ENCODE measurements at regions not wholly inside any gene's neighbourhood (a gene's known extent, or its start where the extent isn't known, plus 50 kb on each side); places are given as distances from the start of the nearest gene placed in this dataset.
"Not testable (repeated sequence)": the region's sequence is repeated elsewhere in the genome, so short reads cannot be mapped to it uniquely, and the experiment has no call there.

GRCh38 chr7:128561116-128561722, 84.7 kb downstream of the METTL2B start:
- not testable (repeated sequence) for DNase-seq (ENCODE audit: insufficient read length, low spot score); FAIRE-seq

DNA sequence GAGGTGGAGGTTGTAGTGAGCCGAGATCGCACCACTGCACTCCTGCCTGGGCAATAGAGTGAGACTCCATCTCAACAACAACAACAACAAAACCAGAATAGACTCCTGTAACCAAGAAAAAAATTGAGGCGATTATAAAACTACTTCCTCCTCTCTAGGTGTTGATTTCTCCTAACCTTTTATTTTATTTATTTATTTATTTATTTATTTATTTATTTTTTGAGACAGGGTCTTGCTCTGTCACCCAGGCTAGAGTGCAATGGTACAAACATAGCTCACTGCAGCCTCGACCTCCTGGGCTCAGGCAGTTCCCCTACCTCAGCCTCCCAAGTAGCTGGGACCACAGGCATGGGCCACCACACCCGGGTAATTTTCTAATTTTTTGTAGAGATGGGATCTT, 86.2 kb downstream of the METTL2B start:
- not testable (repeated sequence) for FAIRE-seq

DNA sequence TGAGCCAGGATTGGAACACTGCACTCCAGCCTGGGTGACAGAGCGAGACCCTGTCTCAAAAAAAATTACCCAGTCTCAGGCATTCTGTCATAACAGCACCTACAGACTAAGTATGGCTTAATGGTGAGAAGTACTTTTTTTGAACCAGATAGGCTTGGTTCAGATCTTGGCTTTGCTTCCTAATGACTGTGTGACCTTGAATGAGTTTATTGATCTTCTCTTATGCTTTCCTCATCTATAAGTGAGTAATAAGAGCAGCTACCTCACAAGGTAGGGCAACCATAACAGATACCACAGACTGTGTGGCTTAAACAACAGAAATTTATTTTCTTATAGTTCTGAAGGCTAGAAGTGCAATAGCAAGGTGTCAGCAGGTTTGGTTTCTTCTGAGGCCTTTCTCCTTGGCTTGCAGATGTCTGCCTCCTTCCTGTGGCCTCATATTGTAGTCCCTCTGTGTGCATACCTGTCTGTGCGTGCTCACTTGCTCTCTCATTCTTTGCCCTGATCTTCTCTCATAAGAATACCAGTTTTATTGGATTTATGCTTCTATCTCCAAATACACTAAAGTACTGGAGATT, 87.7 kb downstream of the METTL2B start:
- FAIRE-seq; DNase-seq (ENCODE audit: insufficient read length, low spot score): not testable (repeated sequence)

More for the DNA sequence above, 86.2 kb downstream of the METTL2B start:
- DNase-seq (ENCODE audit: insufficient read length, low spot score): not testable (repeated sequence)

GRCh38 chr7:128564932-128565864, 88.7 kb downstream of the METTL2B start:
- FAIRE-seq; DNase-seq (ENCODE audit: insufficient read length, low spot score): not testable (repeated sequence)

DNA sequence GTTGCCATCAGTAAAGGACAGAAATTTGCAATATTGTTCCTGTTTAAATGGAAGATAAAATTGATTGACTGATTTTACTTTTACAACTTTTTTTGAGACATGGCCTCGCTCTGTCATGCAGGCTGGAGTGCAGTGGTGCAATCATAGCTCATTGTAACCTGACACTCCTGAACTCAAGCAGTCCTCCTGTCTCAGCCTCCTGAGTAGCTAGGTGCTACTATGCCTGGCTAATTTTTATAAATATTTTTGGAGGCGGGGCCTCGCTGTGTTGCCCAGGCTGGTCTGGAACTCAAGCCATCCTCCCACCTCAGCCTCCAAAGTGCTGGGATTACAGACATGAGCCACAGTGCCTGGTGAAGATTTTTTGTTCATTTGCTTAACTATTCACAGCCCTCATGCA, 96.8 kb upstream of the GARIN1A start:
- FAIRE-seq; DNase-seq (ENCODE audit: insufficient read length, low spot score): not testable (repeated sequence)

GRCh38 chr7:128576953-128577352, 95.1 kb upstream of the GARIN1A start:
- FAIRE-seq; DNase-seq (ENCODE audit: insufficient read length, low spot score): not testable (repeated sequence)

- not testable (repeated sequence) for DNase-seq (ENCODE audit: insufficient read length, low spot score); FAIRE-seq
Observed at GRCh38 chr7:128579843-128580242, 92.2 kb upstream of the GARIN1A start.

- DNase-seq (ENCODE audit: insufficient read length, low spot score); FAIRE-seq: not testable (repeated sequence)
Observed at GRCh38 chr7:128581100-128581499, 91.0 kb upstream of the GARIN1A start.

GRCh38 chr7:128581825-128582561, 90.1 kb upstream of the GARIN1A start:
- DNase-seq (ENCODE audit: insufficient read length, low spot score): not testable (repeated sequence)
- FAIRE-seq: peak; percentile 49

DNA sequence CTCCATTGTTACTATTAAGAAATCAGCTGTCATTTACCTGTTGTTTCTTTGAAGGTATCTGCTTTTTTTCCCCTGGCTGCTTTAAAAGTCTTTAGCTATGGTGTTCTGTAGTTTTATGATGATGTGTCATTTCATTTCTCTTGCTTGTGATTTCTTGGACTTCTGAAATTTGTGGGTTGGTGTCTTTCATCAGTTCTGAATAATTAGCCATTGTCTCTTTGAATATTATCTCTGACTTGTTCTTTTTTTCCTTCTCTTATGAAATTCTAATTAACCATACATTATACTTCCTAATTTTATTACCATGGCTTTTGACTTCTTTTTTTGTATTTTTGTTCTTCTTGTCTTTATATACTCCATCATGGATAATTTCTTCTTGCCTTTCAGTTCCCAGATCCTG, 85.4 kb upstream of the GARIN1A start:
- FAIRE-seq; DNase-seq (ENCODE audit: insufficient read length, low spot score): not testable (repeated sequence)

DNA sequence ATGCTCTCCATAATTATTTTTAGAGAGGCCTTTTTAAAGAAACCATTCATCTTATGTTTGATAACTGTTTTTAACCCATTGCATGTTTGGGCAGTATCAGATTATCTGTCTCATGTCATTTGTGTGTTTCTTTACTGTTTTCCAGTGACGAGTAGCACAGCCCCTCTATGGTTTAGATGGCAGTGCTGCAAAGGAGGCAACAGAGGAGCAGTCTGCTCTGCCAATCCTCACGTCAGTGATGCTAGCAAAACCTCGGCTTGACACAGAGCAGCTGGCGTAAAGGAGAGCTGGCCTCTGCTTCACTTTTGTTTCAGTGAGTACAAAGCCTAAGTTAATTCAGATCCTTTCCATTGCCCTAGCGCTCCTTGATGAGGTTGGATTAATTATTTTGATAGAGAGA, 80.4 kb upstream of the GARIN1A start:
- FAIRE-seq (no peak), DNase-seq (ENCODE audit: insufficient read length, low spot score) (no peak)

GRCh38 chr7:128592209-128592608, 79.9 kb upstream of the GARIN1A start:
- not testable (repeated sequence) for DNase-seq (ENCODE audit: insufficient read length, low spot score)
- FAIRE-seq: peak; percentile 82

DNA sequence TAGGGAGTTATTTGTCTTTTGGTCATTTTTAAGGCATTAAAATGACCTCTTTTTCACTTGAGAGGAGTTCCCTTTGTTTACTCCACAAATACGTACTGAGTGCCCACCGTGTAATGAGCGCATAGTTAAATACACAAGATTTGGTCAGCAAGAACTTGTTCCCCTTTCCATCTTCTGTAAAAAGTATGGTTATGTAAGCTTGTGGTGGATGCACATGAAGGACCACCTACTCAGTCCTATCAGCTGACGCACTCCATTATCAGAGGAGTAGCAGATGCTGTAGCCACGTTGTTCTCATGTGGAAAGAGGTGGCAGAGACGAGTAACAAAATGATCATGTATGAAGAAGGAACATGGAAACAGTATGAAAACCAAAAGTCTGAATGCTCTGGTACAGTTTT, 78.0 kb upstream of the GARIN1A start:
- not testable (repeated sequence) for FAIRE-seq

GRCh38 chr7:128596336-128597128, 75.6 kb upstream of the GARIN1A start:
- FAIRE-seq: peak; percentile 20
- DNase-seq (ENCODE audit: insufficient read length, low spot score): not testable (repeated sequence)

More for the DNA sequence above, 78.0 kb upstream of the GARIN1A start:
- DNase-seq (ENCODE audit: insufficient read length, low spot score): not testable (repeated sequence)

DNA sequence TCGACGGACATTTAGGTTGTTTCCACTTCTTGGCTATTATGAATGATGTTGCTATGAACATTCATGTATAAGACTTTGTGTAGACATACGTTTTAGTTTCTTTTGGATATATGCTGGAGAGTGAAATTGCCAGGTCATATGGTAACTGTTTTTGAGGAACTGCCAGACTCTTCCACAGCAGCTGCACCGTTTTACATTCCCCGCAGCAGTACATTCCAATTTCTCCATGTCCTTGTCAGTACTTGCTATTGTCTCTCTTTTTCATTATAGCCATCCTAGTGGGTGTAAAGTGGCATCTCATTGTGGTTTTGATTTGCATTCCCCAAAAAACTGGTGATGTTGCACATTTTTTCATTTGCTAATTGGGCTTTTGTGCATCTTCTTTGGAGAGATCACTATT, 73.1 kb upstream of the GARIN1A start:
- not testable (repeated sequence) for FAIRE-seq

DNA sequence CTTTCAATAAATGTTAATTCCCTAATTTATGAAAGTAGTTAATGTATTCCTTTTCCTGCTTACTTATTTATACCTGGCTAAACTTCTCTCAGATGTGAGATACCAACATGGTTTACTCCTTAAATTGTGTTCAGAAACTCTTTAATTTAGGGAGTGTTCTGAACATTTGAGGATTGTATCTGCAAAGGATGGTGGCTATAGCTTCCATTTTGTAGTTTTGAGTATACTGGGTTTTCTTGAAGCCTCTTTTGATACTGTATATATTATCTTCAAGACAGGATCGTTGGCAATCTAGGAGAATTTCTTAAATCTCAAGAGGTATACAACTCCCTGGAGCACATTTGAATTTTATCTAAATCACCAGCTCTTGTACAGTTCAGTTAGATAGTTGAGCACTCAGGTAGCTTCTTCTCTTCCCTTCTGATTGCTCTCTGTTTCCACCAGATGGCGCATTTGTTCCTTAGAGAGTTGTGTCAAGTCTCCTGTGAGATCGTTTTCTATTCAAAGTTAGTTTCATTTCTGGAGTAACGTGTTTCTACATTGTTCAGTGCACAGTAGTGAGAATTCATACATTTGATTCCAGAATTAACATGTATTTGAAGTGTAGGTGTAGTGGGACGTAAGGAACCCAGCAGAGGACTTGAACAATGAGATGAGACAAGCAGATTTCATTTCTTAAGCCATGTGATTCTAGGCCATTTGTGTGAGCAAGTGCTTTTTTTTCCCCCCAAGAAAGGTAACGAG, 63.2 kb upstream of the GARIN1A start:
- DNase-seq (ENCODE audit: insufficient read length, low spot score): not testable (repeated sequence)
- FAIRE-seq: peak; percentile 55

More for the DNA sequence above, 73.1 kb upstream of the GARIN1A start:
- not testable (repeated sequence) for DNase-seq (ENCODE audit: insufficient read length, low spot score)

DNA sequence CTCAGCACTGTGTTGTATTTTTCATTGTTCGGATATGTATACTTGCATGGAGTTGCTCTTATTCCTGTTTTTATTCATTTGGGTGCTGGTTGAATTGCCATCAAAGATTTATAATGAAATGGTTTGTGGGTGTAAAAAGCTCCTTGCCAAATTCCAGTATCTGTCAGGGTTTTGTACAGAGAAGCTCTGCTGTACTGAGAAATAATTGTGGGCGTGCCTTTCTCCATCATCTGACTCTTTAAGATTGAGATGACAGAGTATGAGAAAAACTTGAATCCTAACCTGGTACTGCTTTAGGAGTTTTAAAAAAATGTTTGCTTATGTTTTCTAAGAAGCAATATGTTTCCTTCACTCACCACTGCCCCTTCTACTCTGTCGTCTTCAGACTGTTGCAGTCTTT, 58.7 kb upstream of the GARIN1A start:
- not testable (repeated sequence) for DNase-seq (ENCODE audit: insufficient read length, low spot score); FAIRE-seq

DNA sequence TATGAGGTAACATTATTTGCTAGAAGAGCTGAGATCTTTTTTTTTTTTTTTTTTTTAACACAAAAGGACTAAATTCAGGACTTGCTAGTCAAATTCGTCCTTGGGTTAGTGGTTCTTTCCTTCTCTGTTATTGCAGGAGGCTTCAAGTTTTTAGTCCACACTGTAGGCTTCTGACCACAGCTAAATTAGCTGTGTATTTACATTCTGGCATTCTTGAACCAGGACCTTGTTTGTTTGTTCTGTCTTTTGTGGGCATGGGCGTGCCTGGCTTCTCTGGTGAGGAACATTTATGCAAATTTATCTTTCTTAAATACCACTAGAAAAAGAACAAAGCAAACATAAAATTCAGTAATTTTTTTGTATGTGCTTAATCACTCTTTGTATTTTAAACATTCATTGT, 57.3 kb upstream of the GARIN1A start:
- not testable (repeated sequence) for DNase-seq (ENCODE audit: insufficient read length, low spot score); FAIRE-seq

DNA sequence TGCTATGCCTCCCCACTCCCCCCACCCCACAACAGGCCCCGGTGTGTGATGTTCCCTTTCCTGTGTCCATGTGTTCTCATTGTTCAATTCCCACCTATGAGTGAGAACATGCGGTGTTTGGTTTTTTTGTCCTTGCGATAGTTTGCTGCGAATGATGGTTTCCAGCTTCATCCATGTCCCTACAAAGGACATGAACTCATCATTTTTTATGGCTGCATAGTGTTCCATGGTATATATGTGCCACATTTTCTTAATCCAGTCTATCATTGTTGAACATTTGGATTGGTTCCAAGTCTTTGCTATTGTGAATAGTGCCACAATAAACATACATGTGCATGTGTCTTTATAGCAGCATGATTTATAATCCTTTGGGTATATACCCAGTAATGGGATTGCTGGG, 55.3 kb upstream of the GARIN1A start:
- not testable (repeated sequence) for FAIRE-seq; DNase-seq (ENCODE audit: insufficient read length, low spot score)

Measured in HTR-8/SVneo (cell line).